ENCODE measurements at regions not wholly inside any gene's neighbourhood (a gene's known extent, or its start where the extent isn't known, plus 50 kb on each side); places are given as distances from the start of the nearest gene placed in this dataset.

- TF ChIP-seq CTCF (IDR thresholded peaks at IDR 0.05; ENCODE audit: insufficient read depth, low read depth, low read length) = no peak
- TF ChIP-seq EZH2 (IDR thresholded peaks at IDR 0.05; ENCODE audit: insufficient read depth, low read length) = no peak
These were observed 140.6 kb upstream of the STARD13 start for GRCh38 chr13:33426131-33426530.
